ENCODE measurements at regions not wholly inside any gene's neighbourhood (a gene's known extent, or its start where the extent isn't known, plus 50 kb on each side); places are given as distances from the start of the nearest gene placed in this dataset.

GRCh38 chr15:37793851-37794250 is 140.6 kb upstream of the TMCO5A start:
- no peak for DNase-seq

GRCh38 chr15:37794947-37795346 is 139.5 kb upstream of the TMCO5A start:
- DNase-seq: no peak

GRCh38 chr15:37801529-37801928 is 132.9 kb upstream of the TMCO5A start:
- no peak for DNase-seq

GRCh38 chr15:37806808-37807207 is 127.6 kb upstream of the TMCO5A start:
- no peak for DNase-seq

- DNase-seq: no peak
Observed at GRCh38 chr15:37810381-37810780, 124.1 kb upstream of the TMCO5A start.

GRCh38 chr15:37813306-37813705 is 121.1 kb upstream of the TMCO5A start:
- no peak for DNase-seq

GRCh38 chr15:37814847-37815515 is 119.5 kb upstream of the TMCO5A start:
- no peak for DNase-seq

- DNase-seq: no peak
Observed at GRCh38 chr15:37818152-37818677, 116.2 kb upstream of the TMCO5A start.

GRCh38 chr15:37819191-37819590 is 115.2 kb upstream of the TMCO5A start:
- no peak for DNase-seq

- no peak for DNase-seq
Observed at GRCh38 chr15:37820380-37821128, 113.9 kb upstream of the TMCO5A start.

GRCh38 chr15:37823601-37824275 is 110.7 kb upstream of the TMCO5A start:
- DNase-seq: no peak

GRCh38 chr15:37824717-37825382 is 109.6 kb upstream of the TMCO5A start:
- DNase-seq: no peak

- no peak for DNase-seq
Observed at GRCh38 chr15:37837276-37837675, 97.2 kb upstream of the TMCO5A start.

GRCh38 chr15:37847776-37848175 is 86.7 kb upstream of the TMCO5A start:
- DNase-seq: no peak

- no peak for DNase-seq
Observed at GRCh38 chr15:37856109-37856508, 78.3 kb upstream of the TMCO5A start.

- no peak for DNase-seq
Observed at GRCh38 chr15:37860896-37861295, 73.5 kb upstream of the TMCO5A start.

GRCh38 chr15:37865687-37866086 is 68.8 kb upstream of the TMCO5A start:
- no peak for DNase-seq

- no peak for DNase-seq
Observed at GRCh38 chr15:37870711-37871110, 63.7 kb upstream of the TMCO5A start.

GRCh38 chr15:37872661-37873060 is 61.8 kb upstream of the TMCO5A start:
- DNase-seq: no peak

GRCh38 chr15:37873336-37873735 is 61.1 kb upstream of the TMCO5A start:
- DNase-seq: no peak

- DNase-seq: no peak
Observed at GRCh38 chr15:37876900-37877299, 57.5 kb upstream of the TMCO5A start.

- DNase-seq: no peak
Observed at GRCh38 chr15:37877851-37878741, 56.3 kb upstream of the TMCO5A start.

All from stimulated activated CD4-positive, alpha-beta T cell treated with anti-CD3 and anti-CD28 coated beads, Interleukin-15, amount 100 ng/mL, for 24 hours (primary cell).